WTC11 (cell line): ENCODE measurements at regions not wholly inside any gene's neighbourhood (a gene's known extent, or its start where the extent isn't known, plus 50 kb on each side); places are given as distances from the start of the nearest gene placed in this dataset.

Source experiments
- ATAC-seq: fragments of 200-7000 bp; cut with Tn5 transposase; 2 replicates; pipeline ENCODE4 v1.10.0; 2021; ENCODE audit warnings: mild to moderate bottlenecking, moderate library complexity
- CTCF ChIA-PET: fragments of 300-600 bp; sonication (Branson Sonifier 250); formaldehyde crosslinking; loops from one replicate; lab custom pipeline; 2021; ENCODE audit warnings: antibody characterized with exemption; lab: Charles Lee
- POLR2A ChIA-PET: fragments of 350-600 bp; sonication (Branson Sonifier 250); formaldehyde crosslinking; loops from one replicate; lab custom pipeline; 2021; ENCODE audit warnings: antibody characterized with exemption; lab: Charles Lee
- DNase-seq: peaks from one replicate; pipeline ENCODE4 v3.0.0; 2021; ENCODE audit warnings: low spot score
- H3K27ac Mint-ChIP-seq: 2 replicates; pipeline ENCODE4 v1.8.0; 2021; ENCODE audit warnings: mixed read lengths
- H3K27me3 Mint-ChIP-seq: 2 replicates; pipeline ENCODE4 v1.8.0; 2021; ENCODE audit warnings: low read depth, mild to moderate bottlenecking, moderate library complexity, mixed read lengths
- H3K36me3 Mint-ChIP-seq: 2 replicates; pipeline ENCODE4 v1.8.0; 2021; ENCODE audit warnings: mixed read lengths
- H3K4me1 Mint-ChIP-seq: 2 replicates; pipeline ENCODE4 v1.8.0; 2022; ENCODE audit warnings: mixed read lengths
- H3K4me3 Mint-ChIP-seq: 2 replicates; pipeline ENCODE4 v1.8.0; 2021; ENCODE audit warnings: mild to moderate bottlenecking, moderate library complexity, mixed read lengths
- H3K9me3 Mint-ChIP-seq: 2 replicates; pipeline ENCODE4 v1.8.0; 2021; ENCODE audit warnings: mixed read lengths
- AR ChIP-seq: fragments of 250-450 bp; sonication (Bioruptor Pico); IDR thresholded peaks from 2 replicates; pipeline ENCODE4 v1.9.0; 2021; ENCODE audit warnings: mild to moderate bottlenecking
- ATF2 ChIP-seq: sonication (generic); formaldehyde crosslinking; IDR thresholded peaks from 2 replicates; pipeline ENCODE4 v1.8.1; 2022; ENCODE audit warnings: low read depth, missing genetic modification reagents, borderline replicate concordance
- ATF3 ChIP-seq: sonication (generic); formaldehyde crosslinking; conservative IDR thresholded peaks from 2 replicates; pipeline ENCODE4 v1.8.1; 2022; ENCODE audit warnings: mild to moderate bottlenecking, missing genetic modification reagents
- EMX1 ChIP-seq: fragments of 250-450 bp; sonication (Bioruptor Pico); IDR thresholded peaks from 2 replicates; pipeline ENCODE4 v1.8.0; 2021; ENCODE audit warnings: mild to moderate bottlenecking
- ESRRA ChIP-seq: sonication (generic); formaldehyde crosslinking; IDR thresholded peaks from 2 replicates; pipeline ENCODE4 v1.8.1; 2022; ENCODE audit warnings: mild to moderate bottlenecking, missing genetic modification reagents, borderline replicate concordance
- GABPB1 ChIP-seq: sonication (generic); formaldehyde crosslinking; IDR thresholded peaks from 2 replicates; pipeline ENCODE4 v1.8.1; 2023; ENCODE audit warnings: mild to moderate bottlenecking, missing genetic modification reagents
- HMGXB4 ChIP-seq: sonication (generic); formaldehyde crosslinking; IDR thresholded peaks from 2 replicates; pipeline ENCODE4 v1.8.1; 2023; ENCODE audit warnings: mild to moderate bottlenecking, moderate library complexity, missing genetic modification reagents
- KAT7 ChIP-seq: sonication (generic); formaldehyde crosslinking; IDR thresholded peaks from 2 replicates; pipeline ENCODE4 v1.8.1; 2023; ENCODE audit warnings: missing genetic modification reagents, mild to moderate bottlenecking, borderline replicate concordance
- MYBL2 ChIP-seq: sonication (generic); formaldehyde crosslinking; IDR thresholded peaks from 2 replicates; pipeline ENCODE4 v1.8.1; 2023; ENCODE audit warnings: mild to moderate bottlenecking, moderate library complexity, missing genetic modification reagents
- NFYB ChIP-seq: sonication (generic); formaldehyde crosslinking; conservative IDR thresholded peaks from 2 replicates; pipeline ENCODE4 v1.8.0; 2022; ENCODE audit warnings: low read depth, missing genetic modification reagents
- OVOL2 ChIP-seq: fragments of 250-450 bp; sonication (Bioruptor Pico); IDR thresholded peaks from 2 replicates; pipeline ENCODE4 v1.9.0; 2021; ENCODE audit warnings: mild to moderate bottlenecking, borderline replicate concordance
- SMAD4 ChIP-seq: sonication (generic); formaldehyde crosslinking; IDR thresholded peaks from 2 replicates; pipeline ENCODE4 v1.8.0; 2022; ENCODE audit warnings: mild to moderate bottlenecking, missing genetic modification reagents
- TP53 ChIP-seq: sonication (generic); formaldehyde crosslinking; IDR thresholded peaks from 2 replicates; pipeline ENCODE4 v1.8.1; 2023; ENCODE audit warnings: mild to moderate bottlenecking, missing genetic modification reagents
- ZNF232 ChIP-seq: sonication (generic); formaldehyde crosslinking; IDR thresholded peaks from 2 replicates; pipeline ENCODE4 v1.8.0; 2022; ENCODE audit warnings: mild to moderate bottlenecking, missing genetic modification reagents
- ZNF317 ChIP-seq: sonication (generic); formaldehyde crosslinking; IDR thresholded peaks from 2 replicates; pipeline ENCODE4 v1.8.1; 2023; ENCODE audit warnings: low read depth, mild to moderate bottlenecking, moderate library complexity, missing genetic modification reagents, borderline replicate concordance
- TF ChIP-seq, protein P1 (sequence below): fragments of 250-450 bp; sonication (Bioruptor Pico); IDR thresholded peaks from 2 replicates; pipeline ENCODE4 v1.9.0; 2021; ENCODE audit warnings: mild to moderate bottlenecking, borderline replicate concordance
- TF ChIP-seq, protein P2 (sequence below): sonication (generic); formaldehyde crosslinking; IDR thresholded peaks from 2 replicates; pipeline ENCODE4 v1.8.1; 2022; ENCODE audit warnings: low read depth, mild to moderate bottlenecking, moderate library complexity, missing genetic modification reagents, borderline replicate concordance

- TF ChIP-seq HMGXB4 (CRISPR knock-in tag): no peak
- no peak for TF ChIP-seq OVOL2 (CRISPR knock-in tag)
- no peak for TF ChIP-seq ZNF317
- no peak for TF ChIP-seq NFYB (CRISPR knock-in tag)
- TF ChIP-seq KAT7: no peak
- TF ChIP-seq MYBL2: no peak
- TF ChIP-seq ATF3: no peak
- no peak for TF ChIP-seq AR (CRISPR knock-in tag)
- TF ChIP-seq GABPB1 (CRISPR knock-in tag): no peak
- TF ChIP-seq, protein P1, sequence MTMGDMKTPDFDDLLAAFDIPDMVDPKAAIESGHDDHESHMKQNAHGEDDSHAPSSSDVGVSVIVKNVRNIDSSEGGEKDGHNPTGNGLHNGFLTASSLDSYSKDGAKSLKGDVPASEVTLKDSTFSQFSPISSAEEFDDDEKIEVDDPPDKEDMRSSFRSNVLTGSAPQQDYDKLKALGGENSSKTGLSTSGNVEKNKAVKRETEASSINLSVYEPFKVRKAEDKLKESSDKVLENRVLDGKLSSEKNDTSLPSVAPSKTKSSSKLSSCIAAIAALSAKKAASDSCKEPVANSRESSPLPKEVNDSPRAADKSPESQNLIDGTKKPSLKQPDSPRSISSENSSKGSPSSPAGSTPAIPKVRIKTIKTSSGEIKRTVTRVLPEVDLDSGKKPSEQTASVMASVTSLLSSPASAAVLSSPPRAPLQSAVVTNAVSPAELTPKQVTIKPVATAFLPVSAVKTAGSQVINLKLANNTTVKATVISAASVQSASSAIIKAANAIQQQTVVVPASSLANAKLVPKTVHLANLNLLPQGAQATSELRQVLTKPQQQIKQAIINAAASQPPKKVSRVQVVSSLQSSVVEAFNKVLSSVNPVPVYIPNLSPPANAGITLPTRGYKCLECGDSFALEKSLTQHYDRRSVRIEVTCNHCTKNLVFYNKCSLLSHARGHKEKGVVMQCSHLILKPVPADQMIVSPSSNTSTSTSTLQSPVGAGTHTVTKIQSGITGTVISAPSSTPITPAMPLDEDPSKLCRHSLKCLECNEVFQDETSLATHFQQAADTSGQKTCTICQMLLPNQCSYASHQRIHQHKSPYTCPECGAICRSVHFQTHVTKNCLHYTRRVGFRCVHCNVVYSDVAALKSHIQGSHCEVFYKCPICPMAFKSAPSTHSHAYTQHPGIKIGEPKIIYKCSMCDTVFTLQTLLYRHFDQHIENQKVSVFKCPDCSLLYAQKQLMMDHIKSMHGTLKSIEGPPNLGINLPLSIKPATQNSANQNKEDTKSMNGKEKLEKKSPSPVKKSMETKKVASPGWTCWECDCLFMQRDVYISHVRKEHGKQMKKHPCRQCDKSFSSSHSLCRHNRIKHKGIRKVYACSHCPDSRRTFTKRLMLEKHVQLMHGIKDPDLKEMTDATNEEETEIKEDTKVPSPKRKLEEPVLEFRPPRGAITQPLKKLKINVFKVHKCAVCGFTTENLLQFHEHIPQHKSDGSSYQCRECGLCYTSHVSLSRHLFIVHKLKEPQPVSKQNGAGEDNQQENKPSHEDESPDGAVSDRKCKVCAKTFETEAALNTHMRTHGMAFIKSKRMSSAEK: no peak
- TF ChIP-seq SMAD4 (CRISPR knock-in tag): no peak
- TF ChIP-seq, all 79 proteins: peak for 0
Measured at GRCh38 chrX:39556056-39556455, 541.7 kb downstream of the BCOR start (continued).

- Mint-ChIP-seq H3K36me3 (no peaks in the 10 kb centered on the region), H3K9me3 (peaks cover 8% of the 10 kb centered on the region), H3K27me3 (no peaks in the 10 kb centered on the region), H3K27ac (no peak overlapping the region), H3K4me3 (no peak overlapping the region), H3K4me1 (no peaks in the 10 kb centered on the region)
- ChIA-PET CTCF (no interaction called here), POLR2A (no interaction called here)
- ATAC-seq: no peak
- TF ChIP-seq ESRRA (CRISPR knock-in tag): no peak
- TF ChIP-seq EMX1 (CRISPR knock-in tag): no peak
- no peak for TF ChIP-seq TP53 (CRISPR knock-in tag)
- no peak for TF ChIP-seq ZNF232
- TF ChIP-seq, protein P2, sequence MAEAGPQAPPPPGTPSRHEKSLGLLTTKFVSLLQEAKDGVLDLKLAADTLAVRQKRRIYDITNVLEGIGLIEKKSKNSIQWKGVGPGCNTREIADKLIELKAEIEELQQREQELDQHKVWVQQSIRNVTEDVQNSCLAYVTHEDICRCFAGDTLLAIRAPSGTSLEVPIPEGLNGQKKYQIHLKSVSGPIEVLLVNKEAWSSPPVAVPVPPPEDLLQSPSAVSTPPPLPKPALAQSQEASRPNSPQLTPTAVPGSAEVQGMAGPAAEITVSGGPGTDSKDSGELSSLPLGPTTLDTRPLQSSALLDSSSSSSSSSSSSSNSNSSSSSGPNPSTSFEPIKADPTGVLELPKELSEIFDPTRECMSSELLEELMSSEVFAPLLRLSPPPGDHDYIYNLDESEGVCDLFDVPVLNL (CRISPR knock-in tag): no peak
- no peak for TF ChIP-seq ATF2 (CRISPR knock-in tag)
- DNase-seq: no peak
Measured at GRCh38 chrX:39559229-39559628, 538.5 kb downstream of the BCOR start.
